ENCODE measurements at regions not wholly inside any gene's neighbourhood (a gene's known extent, or its start where the extent isn't known, plus 50 kb on each side); places are given as distances from the start of the nearest gene placed in this dataset.
A peak's percentile ranks its signal among the peaks of the same experiment; 100 is the strongest.
"Not testable (repeated sequence)": the region's sequence is repeated elsewhere in the genome, so short reads cannot be mapped to it uniquely, and the experiment has no call there.

DNA sequence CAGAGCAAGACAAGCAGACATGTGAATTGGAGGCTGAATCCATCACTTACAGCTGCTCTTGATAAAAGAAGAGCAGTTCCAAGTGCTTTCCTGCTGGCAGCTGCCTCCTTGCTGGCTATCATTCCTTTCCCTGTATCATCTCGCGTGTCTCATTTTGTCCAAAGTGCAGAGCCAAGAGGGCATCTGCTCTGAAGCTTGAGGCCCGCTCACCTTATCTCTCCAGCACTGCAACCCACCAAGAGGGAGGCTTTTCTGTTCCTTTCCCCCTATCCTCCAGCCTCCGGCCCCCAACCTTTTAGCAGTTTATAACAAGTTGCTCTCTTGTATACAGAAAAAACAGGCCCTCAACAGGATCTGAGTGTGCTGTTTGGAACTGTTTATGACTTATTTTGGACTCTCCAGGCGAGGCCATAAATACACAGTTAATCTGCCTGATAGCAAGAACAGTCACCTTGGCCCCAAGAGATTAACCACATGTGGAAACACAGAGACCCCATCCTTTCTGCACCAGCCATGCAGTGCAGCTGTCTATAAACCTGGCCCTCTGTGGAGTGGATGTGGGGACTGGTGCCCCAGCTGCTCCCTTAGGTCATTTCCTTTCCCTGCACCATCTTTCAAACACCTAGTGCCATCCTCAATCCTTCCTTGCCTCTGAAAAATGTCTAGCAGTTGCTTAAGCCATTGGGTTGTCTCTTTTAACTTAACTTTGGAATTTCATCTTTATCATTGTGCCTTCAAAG is 172.5 kb upstream of the FERMT1 start:
- no peak overlapping the region for H3K4me3 ChIP-seq (ENCODE audit: low read depth, low read length)
- TF ChIP-seq, protein P1, sequence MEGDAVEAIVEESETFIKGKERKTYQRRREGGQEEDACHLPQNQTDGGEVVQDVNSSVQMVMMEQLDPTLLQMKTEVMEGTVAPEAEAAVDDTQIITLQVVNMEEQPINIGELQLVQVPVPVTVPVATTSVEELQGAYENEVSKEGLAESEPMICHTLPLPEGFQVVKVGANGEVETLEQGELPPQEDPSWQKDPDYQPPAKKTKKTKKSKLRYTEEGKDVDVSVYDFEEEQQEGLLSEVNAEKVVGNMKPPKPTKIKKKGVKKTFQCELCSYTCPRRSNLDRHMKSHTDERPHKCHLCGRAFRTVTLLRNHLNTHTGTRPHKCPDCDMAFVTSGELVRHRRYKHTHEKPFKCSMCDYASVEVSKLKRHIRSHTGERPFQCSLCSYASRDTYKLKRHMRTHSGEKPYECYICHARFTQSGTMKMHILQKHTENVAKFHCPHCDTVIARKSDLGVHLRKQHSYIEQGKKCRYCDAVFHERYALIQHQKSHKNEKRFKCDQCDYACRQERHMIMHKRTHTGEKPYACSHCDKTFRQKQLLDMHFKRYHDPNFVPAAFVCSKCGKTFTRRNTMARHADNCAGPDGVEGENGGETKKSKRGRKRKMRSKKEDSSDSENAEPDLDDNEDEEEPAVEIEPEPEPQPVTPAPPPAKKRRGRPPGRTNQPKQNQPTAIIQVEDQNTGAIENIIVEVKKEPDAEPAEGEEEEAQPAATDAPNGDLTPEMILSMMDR (IDR thresholded peaks at IDR 0.05; ENCODE audit: insufficient read depth, low read depth, low read length) = no peak
- peak; percentile 22 for DNase-seq (ENCODE audit: low read depth)

DNA sequence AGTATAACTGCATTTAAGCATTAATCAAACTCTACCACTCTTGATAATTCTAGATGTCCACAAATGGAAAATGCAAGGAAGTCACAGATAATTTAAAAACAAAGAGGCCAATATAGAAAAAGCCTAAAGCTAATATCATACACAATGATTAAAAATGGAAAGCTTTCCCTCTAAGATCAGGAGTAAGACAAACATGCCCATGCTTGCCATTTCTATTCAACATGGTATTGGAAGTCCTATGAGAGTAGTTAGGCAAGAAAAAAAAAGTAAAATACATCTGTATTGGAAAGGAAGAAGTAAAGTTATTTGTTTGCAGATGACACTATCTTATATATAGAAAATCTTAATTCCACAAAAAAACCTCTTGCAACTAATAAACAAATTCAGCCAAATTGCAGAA is 164.6 kb upstream of the FERMT1 start:
- DNase-seq (ENCODE audit: low read depth) = no peak
- H3K4me3 ChIP-seq (ENCODE audit: low read depth, low read length) = no peak overlapping the region
- TF ChIP-seq, protein P1 (IDR thresholded peaks at IDR 0.05; ENCODE audit: insufficient read depth, low read depth, low read length) = no peak

DNA sequence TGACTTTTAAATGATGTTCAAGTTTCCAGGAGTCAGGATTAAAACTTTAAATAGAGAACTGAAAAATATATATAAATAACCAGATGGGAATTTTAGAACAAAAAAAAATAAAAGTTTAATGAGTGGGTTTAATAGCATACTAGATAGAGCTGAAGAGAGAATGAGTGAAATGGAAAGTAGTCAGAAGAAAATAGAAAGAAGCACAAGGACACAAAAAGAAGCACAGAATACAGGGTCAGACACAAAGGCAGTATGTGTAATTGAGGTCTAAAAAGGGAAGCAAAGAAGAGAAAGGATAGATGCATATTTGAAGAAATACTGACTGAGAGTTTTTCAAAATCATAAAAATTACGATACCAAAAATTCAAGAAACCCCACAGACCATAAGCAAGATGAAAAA is 159.8 kb upstream of the FERMT1 start:
- no peak overlapping the region for H3K4me3 ChIP-seq (ENCODE audit: low read depth, low read length)
- DNase-seq (ENCODE audit: low read depth) = no peak
- TF ChIP-seq, protein P1 (IDR thresholded peaks at IDR 0.05; ENCODE audit: insufficient read depth, low read depth, low read length) = no peak

DNA sequence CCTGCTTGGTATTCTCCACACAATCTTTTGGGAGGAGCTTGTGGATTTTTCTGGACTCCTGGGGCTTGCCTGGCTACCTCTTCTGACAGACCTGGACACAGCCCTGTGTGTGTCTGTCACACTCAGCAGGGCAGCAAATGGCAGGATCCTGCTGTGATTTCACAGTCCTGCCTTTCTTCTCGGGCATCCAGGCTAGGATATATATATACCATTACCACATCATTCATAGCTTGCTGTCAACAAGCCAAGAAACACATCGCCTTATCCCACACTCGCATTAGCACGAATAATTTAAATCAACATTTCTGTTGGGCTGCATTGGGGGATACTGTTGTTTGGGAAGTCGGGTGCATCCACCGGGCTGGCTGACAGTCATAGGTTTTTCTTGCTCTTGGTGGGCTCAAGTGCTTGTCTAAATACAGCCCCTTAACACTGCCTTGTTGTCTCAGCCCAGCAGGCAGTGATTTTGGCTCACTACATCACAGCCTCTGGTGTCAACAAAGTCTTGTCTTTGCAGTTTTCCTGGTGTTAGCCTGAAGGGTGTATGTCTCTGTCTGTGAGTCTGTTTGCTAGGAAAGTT is 154.9 kb upstream of the FERMT1 start:
- no peak for DNase-seq (ENCODE audit: low read depth)
- TF ChIP-seq, protein P1 (IDR thresholded peaks at IDR 0.05; ENCODE audit: insufficient read depth, low read depth, low read length) = no peak
- no peak overlapping the region for H3K4me3 ChIP-seq (ENCODE audit: low read depth, low read length)

DNA sequence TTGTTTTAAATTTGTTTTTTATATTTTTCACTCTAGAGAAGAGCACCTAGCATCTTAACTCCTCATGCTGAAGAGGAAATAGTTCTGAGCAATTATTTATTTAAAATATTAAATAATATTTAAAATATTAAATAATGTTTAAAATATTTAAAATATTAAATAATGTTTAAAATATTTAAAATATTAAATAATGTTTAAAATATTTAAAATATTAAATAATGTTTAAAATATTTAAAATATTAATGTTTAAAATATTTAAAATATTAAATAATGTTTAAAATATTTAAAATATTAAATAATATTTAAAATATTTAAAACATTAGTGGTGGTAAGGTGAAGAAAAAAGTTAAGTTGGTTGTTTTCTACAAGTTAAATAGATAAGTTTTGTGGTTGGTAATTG is 147.6 kb upstream of the FERMT1 start:
- DNase-seq (ENCODE audit: low read depth) = not testable (repeated sequence)

DNA sequence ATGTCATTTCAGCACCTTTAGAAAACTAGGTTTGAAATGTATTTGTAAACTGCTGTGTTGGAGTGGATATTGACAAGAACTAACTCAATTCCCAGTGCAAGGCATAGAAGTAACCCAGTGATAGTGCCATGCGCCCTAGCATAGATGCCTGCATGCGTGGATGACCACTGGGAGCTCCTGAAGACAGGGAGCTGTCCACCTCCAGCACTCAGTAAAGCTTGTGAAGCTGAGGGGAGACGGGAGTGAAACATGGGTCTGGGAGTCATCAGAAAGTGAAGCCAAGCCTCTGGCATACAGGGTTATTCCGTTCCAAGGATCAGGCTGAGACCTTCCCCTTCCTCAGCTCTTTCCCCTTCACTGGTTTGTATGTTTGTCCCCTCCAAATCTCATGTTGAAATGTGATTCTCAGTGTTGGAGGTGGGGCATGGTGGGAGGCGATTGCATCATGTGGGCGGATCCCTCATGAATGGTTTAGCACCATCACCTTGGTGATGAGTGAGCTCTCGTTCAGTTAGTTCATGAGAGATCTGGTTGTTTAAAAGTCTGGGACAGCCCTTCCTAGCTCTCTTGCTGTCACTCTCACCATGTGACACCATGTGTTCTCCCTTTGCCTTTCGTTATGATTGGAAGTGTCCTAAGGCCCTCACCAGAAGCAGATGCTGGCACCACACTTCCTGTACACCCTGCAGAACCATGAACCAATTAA is 146.5 kb upstream of the FERMT1 start:
- H3K4me3 ChIP-seq (ENCODE audit: low read depth, low read length) = no peak overlapping the region
- DNase-seq (ENCODE audit: low read depth) = no peak
- TF ChIP-seq, protein P1 (IDR thresholded peaks at IDR 0.05; ENCODE audit: insufficient read depth, low read depth, low read length) = no peak

More for the DNA sequence above, 147.6 kb upstream of the FERMT1 start:
- H3K4me3 ChIP-seq (ENCODE audit: low read depth, low read length) = not testable (repeated sequence)

DNA sequence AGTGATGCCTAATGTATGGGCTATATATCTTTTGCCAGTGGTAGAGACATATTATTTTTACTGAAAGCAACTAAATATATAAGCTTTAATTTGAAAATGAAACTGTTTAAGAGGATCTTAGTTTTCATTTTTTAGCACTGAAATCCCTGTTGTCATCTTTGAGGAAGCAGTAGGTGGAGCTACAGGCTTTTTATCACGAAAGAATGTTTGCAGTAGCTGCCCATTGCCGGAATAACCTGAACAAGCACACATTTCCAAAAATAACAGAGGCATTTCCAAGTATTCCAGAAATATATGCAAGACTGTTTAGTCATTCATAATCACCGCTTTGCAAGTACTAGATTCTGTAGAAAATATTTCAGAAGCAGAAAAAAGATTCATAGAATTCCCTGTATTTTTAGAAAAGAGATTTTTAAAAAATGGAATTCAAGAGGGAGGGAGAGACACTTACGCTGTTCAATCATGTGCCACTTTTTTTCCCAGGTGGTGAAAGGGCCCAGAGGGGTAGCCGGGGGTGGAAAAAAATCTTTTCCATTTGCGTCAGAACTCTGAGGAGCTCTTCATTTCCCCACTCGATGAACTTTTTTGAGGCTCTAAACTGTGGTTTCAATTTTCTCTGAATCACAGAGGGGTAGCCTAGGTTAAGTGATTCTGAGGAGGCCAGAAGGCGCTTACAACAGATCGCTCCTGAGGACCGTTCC is 142.5 kb upstream of the FERMT1 start:
- TF ChIP-seq, protein P1 (IDR thresholded peaks at IDR 0.05; ENCODE audit: insufficient read depth, low read depth, low read length) = peak; percentile 63
- peak; percentile 75 for DNase-seq (ENCODE audit: low read depth)
- H3K4me3 ChIP-seq (ENCODE audit: low read depth, low read length) = peak overlapping the region; percentile 24
